NOMO-1 (cell line): ENCODE measurements at regions not wholly inside any gene's neighbourhood (a gene's known extent, or its start where the extent isn't known, plus 50 kb on each side); places are given as distances from the start of the nearest gene placed in this dataset.
"Not testable (repeated sequence)": the region's sequence is repeated elsewhere in the genome, so short reads cannot be mapped to it uniquely, and the experiment has no call there.

Experiments
- DNase-seq, 2 experiments: peaks; one replicate each; lab custom pipeline; 2025; ENCODE audit not compliant: unreplicated experiment in 2 of 2; lab: John Stamatoyannopoulos, UW

DNA sequence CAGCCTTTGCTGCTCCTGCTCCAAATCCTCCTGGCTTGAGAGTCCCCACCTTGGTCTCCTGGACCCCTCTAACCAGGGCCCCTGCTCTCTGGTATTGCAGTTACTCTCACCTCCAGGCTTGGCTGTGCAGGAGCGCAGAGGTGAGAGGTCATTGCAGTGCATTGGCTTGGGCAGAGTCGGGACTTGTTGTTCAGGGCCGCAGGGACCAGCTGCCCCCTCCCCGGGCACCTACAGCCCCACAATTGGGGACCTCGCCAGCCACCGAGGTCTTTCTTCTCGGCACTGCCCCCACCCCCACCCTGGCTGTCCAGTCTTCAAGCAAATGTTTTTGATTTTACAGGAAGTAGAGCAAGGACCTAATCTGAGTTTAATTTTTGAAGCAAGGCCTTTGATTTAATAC lies 65.5 kb upstream of the FGF3 start:
- DNase-seq = no peak

DNA sequence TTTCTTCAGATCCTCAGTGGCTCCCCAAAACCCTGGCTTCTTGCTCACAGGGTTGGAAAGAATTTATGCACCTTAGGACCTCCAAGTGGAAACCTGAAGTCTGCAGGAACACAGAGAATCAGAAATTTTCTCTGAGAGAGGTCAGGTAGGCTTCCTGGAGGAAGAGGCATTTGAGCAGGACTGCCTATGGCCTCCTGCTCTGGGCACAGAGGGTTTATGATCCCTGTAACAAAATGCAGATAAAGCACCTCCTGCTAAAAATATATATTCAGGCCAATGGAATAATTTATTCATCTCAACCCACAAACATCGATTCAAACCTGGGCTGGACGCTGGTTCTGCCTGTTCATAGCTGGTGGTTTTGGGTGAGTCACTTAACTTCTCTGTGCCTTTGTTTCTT lies 68.1 kb upstream of the FGF3 start:
- DNase-seq = no peak

DNA sequence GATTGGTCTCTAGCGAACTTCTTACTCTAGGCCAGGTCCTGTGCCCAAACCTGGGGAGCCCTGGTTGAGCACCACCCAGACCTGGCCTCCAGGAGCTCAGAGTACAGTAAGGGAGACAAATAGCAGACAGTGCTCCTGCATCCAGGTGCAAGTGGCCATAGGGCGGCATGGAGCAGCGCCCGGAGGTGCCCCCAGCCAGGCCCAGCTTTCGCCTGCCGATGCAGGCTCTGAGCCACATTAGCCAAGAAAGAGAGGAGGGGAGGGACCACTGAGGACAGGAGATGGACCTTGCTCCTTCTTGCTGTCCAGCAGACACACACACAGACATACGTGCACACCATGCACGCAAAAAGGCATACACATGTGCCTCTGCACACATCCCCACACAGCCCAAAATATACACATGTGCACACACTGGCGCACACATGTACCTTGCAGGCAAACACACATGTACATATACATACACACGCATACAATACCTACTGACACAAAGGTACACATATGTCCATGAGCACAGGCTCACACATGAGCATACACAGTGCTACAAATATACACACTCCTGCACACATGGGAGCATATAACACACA lies 68.7 kb upstream of the FGF3 start:
- DNase-seq = no peak

DNA sequence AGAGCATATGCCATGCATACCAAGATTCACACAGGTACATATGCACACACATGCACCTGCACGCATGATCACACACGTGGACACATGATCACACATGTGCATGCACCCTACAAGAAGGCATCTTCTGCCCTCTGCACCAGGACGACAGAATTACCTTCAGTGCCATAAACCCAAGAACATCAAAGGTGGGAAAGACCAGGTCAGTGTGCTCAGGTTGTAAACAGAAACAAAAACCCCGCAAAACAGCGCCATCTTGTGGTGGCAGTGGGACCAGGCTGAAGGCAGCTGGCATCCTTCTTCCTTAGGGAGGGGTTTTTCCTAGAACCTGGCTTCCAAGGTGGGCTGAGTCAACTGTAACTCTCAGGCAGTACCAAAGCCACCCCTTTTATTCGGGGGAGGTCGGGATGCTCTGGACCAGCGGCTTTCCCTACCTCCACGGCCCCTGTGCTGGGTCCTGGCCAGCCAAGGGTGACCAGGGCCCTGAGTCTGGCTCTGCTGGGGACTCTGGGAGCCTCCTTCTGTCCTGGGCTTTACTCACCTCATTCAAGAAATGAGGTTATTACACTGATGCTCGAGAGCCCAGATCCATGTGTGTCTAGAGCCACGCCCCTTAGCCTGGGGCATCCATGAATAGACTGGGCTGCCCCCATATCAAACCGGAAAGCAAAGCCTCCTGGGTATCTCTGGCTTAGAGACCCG lies 69.4 kb upstream of the FGF3 start:
- DNase-seq = peak; percentile 4 to 30

DNA sequence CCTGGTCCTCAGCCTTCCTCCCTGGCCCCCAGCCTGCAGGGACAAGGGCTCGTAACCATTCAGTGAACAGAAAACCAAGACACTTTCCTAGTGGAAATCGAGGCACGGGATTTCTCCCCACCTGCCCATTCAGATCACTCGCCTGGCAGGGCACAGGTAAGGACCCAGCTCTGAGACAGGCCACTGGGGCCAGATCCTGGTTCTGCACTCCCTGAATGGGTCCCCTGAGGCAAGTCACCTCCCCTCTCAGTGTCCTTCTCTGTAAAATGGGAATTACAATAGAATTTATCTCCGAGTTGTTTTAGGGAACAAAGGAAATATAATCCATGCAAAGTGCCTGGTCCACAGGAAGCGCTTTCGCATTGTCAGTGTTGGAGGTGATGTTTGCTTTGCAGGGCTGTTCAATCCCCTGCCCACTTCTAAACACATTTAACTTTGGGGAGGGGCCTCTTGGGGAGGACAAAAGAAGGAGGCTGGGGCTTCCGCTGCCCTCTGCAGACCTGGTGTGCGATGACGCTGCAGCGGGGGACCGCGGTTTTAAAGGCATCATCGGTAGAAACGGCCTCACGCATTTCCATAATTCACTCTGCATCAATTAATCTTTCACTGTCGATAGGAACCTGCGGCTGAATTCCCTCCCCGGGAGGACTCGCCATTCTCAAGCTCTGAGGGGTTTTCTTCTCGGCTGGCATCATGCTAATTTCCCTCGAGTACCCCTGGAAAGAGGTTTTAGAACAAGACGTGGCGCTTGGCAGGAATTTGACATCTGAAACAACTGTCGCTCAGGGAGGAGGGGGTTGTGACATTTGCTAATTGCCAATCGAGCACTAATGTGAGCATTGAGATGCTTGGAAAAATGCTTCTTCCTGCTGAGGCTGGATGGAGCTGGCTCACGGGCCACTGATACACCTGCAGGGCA lies 70.4 kb upstream of the FGF3 start:
- DNase-seq = no peak

DNA sequence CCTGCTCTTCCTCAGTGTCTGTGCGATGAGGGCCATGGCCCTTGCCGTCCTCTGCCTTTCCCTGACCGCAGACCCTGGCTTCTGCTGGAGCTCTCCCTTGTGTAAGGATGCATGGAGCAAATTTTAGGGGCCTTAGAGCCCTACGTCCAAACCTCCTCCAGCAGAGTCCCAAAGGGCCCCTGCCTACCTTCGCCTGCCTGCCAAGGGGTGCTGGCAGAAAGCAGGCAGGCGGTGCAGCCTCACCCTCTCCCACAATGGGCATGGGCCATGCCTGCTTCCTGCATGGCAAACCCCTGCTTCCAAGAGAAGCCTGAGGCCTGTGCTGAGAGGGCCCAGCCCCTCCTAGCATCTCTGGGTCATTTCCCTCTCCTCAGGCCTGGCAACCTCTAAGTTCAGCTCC lies 71.3 kb upstream of the FGF3 start:
- DNase-seq = no peak

DNA sequence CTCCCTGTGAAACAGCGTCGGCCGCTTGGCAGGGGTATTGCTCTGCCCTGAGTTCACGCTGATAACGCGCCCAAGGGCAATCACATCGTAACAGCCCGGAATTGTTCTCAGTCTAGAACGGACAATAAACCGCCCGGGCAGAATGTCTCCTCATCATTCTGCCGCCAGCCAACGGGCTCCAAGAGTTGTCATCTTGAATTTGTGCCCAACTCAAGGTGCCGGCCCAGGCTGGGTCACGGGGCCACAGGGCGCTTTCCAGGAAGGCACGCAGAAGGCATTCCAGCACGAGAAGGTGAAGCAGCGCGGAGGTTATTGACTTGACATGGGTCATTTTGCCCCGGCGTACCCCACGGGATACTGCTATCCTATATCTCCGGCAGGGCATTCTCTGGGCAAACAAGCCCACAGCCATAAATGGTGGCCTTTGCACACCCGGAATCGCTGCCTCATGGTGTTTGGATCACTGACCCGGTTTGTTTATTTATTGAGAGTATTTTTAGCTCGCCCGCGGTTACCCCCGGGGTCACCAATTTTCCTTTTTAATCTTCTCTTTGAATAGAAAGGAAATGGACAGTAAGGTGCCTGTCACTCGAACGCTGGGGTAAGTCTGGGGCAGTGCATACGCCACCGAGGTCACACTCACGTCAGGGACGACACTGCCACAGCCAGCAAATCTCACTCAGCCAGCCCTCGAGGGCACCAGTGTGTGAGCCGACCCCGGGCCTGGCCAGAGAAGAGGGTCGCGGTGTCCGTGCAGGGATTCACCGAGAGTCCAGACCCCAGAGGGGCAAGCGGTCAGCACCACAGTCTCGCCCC lies 72.4 kb upstream of the FGF3 start:
- DNase-seq = no peak

DNA sequence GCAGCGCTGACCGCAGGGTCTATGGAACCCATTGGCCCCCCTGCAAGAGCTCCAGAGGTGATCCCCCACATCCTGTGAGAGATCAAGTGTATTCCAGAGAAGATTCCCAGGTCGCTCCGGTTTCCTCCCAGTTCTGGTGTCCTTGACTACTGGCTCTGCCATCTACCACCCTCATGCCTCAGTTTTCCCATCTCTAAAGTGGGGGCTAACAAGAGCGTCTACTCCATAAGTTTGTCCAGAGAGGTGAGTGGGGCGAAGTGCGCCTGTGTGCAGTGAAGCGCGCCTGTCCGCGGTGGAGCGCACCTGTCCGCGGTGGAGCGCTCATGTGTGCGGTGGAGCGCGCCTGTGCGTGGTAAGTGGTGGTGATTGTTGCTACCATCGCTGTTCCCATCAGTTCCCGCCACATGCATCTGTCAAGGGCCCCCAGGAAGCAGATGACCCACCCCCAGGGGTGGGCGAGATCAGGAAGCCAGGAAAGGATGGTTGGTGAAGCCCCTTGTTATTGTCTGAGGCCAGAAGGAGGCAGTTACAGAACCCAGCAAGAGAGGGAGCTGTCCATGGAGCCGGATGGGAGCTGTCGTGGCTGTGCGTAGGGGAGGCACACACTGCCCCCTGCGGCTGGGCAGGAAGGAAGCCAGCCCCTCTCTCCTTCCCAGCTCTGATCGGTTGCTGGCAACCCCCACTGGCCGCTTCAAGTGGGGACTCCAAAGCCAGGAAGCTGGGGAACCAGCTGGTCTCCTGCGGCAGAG lies 73.2 kb upstream of the FGF3 start:
- DNase-seq = no peak

DNA sequence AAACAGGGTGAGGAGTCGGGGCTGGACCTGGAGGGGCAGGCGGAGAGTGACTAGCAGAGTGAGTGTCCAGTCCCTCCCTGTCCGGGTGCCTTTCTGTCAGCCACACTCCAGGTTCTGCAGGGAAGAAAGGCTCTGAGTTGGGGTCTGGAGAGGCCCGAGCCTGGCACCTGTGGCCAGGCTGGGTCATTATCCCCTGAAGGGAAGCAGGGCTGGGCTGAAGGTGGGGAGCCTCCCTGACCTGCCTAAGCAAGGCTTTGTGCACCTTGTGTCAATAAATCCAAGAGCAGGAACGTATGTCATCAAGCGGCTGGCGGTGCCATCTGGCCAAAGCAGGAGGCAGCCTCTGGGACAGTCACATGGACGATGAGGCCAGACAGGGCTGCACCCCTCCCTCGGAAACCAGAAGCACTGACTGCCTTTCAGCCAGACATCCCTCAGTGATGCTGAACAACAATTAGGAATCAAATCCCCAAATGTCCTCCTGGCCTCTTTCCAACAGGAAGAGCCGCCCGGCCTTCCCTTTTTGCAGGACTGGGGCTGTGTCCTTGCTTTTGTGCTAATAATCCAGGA lies 73.9 kb upstream of the FGF3 start:
- no peak for DNase-seq

DNA sequence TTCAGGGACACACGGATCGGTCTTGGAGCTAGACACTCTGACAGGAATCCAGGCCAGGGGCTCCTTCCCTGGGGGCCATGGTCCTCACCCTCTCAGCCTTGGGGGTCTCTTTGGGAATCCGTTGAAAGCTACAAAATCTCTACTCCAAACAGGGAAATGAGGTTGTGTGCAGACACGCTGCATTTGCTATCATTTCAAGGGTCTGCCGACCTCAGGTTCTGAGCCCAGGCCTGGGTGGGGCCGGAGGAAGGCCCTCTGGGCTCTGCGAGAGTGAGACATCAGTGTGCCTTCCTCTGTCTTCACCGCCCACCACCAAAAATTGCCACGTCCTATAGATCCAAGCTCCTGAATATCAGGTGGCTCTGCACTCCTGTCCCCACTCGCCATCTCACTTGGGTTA lies 74.4 kb upstream of the FGF3 start:
- DNase-seq = no peak

DNA sequence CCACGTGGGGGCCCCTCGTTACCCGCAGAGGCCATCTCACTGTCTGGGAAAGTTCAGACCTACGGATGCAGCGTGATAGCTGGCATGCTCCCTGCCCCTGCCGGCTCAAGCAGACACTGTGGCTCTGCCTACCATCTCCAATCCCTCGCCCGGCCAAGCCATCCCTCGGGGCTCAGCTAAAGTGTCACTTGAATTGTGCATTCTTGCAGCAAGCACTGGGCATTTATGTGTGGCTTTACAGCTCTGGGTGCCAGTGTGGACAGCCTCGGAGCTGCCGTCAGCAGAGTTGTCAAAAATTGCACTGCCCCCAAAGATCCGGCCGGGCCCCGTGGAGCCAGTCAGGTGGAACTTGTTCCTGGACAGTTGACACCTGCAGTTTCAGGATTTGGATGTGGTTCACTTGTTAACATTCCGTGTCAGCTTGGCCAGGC lies 75.0 kb upstream of the FGF3 start:
- no peak for DNase-seq

DNA sequence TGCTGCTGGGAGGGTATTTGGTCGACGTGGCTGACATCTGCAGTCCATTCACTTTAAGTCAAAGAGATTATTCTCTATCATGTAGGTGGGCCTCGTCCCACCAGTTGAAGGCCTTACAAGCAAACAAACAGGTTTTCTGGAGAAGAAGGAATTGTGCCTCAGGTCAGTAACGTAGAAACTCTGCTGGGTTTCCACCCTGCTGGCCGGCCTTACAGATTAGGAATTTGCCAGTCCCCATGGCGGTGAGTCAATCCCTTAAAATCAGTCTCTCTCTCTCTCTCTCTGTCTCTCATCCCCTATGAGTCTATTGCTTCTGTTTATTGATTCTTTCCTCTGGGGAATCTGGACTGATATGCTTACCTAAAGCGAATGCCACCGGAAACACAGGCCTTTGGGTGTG lies 75.4 kb upstream of the FGF3 start:
- DNase-seq = no peak

DNA sequence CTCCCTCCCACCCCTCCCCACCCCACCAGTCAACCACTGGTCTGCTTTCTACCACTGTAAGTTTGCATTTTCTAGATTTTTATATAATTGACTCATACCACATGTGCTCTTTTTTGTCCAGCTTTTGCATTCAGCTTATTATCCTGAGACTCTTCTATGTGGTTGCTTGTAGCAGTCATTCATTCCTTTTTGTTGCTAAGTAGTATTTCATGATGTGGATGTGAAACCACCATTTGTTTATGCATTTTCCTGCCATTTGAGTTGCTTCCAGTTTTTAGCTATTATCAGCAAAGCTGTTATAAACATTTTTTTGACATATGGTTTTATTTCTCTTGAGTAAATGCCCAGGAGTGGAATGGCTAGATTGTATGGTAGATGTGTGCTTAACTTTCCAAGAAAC lies 77.0 kb upstream of the FGF3 start:
- no peak for DNase-seq

DNA sequence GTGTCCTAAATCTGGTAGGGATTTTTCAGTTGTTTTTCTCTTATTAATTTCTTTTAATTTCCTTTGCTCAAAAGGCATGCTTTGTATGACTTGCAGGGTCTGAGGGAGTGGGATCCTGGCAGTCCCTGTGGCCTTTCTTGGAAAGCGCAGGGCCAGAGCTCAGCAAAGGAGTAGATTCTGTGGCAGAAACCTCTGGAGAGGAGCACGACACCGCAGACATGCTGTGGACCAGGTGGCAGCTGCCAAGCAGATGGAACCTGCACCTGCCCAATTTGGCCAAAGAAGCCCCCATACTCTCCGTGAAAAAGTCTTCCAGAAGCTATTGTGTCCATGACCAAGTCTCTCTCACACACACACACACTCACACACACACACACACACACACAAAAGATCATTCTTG lies 78.9 kb upstream of the FGF3 start:
- no peak for DNase-seq

DNA sequence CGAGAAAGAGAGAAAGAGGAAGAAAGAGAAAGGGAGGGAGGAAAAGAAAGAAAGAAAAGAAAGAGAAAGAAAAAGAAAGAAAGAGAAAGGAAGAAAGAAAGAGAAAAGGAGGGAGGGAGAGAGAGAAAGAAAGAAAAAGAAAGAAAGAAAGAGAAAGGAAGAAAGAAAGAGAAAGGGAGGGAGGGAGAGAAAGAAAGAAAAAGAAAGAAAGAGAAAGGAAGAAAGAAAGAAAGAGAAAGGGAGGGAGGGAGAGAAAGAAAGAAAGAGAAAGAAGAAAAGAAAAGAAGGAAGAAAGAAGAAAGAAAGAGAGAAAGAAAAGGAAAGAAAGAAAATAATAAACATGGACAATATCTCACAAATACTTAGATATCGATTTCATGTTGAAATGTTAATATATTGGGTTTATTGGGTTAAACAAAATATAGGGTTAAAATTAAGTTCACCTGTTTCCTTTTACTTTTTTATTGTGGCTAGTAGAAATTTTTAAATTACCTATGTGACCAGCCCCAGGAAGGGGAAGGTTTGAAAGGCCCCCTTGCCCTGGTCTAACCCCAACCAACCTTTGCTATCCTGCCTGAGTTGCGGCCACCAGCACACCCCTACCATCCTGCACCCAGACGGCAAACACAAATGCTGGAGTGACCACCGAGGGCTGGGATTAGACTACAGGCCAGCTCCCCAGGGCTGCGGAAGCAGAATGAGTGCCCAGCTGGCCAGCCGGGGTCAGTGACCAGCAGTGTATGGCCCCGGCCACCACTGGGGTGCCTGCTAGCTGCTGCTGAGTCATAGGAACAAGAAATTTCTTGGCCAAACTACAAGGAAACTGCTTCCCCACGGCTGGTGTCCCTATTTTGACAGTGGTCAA lies 81.0 kb upstream of the FGF3 start:
- DNase-seq = no peak

DNA sequence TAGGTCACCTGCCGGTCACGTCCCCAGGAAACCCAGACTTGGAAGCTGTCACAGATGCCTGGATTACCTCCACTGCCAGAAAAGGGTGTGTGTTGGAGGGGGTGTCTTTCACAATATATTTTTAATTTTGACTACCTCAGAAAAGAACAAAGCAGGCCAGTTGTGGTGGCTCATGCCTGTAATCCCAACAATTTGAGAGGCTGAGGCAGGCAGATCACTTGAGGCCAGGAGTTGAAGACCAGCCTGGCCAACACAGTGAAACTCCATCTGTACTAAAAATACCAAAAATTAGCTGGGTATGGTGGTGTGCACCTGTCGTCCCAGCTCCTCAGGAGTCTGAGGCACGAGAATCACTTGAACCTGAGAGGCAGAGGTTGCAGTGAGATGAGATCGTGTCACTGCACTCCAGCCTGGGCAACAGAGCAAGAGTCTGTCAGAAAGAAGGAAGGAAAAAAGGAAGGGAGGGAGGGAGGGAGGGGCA lies 81.6 kb upstream of the FGF3 start:
- not testable (repeated sequence) for DNase-seq

DNA sequence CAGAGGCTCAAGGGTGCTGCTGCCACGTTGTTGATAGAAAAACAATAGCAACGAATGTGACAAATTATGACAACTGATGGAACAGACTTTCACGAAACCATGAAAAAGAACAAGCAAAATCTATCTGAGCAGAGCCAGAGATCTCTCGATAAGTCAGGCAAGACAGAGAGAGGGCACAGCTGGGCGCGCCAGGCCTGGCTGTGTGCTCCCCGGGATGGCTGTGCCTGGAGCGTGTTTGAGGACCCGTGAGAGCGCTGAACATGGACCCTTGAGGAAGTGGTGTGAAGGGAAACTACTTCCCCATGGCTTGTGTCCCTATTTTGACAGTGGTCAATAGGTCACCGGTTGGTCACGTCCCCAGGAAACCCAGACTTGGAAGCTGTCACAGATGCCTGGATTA lies 83.1 kb upstream of the FGF3 start:
- DNase-seq = no peak

DNA sequence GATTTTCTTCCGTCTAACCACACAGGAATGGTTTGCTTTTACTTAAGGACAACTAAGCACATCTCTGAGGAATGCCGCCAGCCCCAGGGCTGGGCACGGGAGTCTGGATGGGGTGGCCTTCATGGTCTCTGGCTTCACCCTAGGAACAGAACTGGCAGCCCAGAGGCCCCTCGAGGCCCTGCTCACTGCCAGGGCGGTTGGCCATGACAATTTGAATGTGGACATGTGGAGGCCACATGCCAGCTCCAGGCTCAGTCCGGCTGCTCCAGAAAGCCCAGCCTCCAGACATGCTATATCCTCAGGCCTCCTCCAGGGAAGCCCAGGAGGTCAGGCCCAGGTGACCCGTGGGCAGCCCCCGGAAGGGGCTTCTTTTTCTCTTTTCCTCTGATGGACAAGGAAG lies 84.0 kb upstream of the FGF3 start:
- no peak for DNase-seq
